GM19025 (cell line): ENCODE measurements at regions not wholly inside any gene's neighbourhood (a gene's known extent, or its start where the extent isn't known, plus 50 kb on each side); places are given as distances from the start of the nearest gene placed in this dataset.

Experiments
- ATAC-seq: cut with Tn5 transposase; IDR thresholded peaks from one replicate; pipeline ENCODE4 v1.9.1; 2021; ENCODE audit warnings: mild to moderate bottlenecking, low read depth, moderate library complexity; ENCODE audit not compliant: unreplicated experiment

DNA sequence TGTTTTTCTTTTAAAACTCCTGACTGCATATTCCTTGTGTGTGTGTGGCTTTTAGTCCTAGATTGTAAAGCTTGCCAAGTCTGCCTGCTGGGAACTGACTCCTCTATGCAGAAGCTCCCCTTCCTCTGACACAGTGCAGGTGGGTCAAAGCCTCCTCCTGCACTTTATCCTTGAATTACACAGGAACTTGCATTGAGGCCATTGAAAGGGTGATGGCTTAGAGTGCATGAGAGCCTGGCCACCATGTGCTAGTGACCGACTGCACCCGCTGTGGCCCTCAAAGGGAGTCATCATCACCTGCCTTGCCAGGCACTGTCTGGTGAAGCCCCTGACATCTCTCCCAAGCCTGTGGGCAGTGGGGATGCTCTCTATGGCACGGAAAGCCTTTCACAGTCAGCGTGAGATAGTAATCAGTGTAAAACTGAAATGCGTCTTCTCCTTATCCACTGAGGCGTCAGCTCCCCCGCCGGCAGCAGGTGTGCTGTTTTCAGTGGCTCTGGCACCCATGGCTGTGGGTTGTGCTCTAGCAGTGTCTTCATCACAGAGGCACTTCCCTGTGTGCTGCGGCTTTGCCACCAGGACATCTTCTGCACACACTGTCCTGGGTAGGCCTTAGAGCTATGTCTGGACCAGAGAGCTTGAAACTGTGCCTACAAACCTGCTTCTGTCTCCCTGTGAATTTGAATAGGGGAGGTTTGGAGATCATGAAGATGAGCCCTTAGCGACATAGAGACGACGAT is 87.9 kb downstream of the THBS2 start:
- ATAC-seq = no peak

DNA sequence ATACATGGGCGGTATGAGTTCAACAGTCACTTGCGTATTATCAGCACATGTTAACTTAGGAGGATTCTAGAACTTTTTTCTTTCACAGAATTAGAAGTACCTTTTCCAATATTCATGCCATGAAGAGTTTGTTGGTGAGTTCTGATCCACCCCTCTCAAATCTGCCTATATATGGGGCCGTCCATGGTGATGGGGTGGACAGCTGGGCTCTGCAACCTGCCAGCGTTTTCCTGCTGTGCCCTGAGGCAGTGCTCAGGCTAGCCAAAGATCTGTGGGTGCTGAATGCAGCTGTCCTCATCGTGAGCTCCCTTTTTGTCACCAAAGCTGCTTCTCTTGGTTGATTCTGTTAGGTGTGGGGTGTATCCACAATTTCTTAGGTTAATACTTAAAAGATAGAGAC is 88.7 kb downstream of the THBS2 start:
- ATAC-seq = no peak

GRCh38 chr6:169164451-169164850 is 89.2 kb downstream of the THBS2 start:
- ATAC-seq = no peak

DNA sequence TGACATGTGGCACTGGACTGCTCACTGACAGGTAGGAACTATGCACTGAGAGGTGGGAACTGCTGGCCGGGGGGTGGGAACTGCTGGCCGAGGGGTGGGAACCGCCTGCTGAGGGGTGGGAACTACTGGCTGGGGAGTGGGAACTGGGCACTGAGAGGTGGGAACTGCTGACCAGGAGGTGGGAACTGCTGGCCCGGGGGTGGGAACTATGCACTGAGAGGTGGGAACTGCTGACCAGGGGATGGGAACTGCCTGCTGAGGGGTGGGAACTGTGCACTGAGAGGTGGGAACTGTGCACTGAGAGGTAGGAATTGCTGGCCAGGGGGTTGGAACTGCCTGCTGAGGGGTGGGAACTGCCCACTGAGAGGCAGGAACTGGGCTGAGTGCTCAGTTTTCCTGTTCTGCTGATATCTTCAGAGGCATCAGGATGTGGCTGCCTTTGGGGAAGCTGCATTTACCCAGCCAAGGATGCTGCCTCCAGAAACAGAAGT is 90.2 kb downstream of the THBS2 start:
- no peak for ATAC-seq

DNA sequence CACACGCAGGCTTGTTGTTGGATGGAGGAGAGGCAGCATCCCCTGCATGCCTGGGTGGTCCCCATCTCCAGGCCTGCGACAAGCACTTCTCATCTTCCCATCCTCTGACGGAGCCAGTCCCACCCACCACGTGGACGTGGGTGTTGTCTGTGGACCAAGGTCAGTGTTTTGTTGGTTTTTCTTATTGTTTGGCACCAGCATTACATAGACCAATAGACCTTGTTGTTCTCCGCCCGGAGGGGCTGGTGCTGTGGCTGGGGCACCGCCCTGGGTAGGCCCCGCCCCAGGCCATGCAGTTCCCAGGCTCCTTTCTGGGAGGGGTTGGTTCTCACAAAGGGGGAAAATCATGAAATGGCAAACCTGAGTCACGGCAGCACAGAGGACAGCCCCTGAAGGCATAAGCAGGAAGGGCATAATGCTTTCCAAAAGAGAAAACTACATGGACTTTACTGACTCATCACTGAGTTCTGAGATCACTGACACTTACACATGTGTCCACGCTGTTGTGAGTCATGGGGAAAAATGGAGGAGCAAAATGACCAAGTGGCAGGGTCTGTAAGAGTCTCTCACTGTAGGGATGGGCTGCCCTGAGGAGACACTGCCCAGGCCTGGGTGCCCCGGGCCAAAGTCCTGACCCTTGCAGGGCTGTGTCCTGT is 90.8 kb downstream of the THBS2 start:
- no peak for ATAC-seq

DNA sequence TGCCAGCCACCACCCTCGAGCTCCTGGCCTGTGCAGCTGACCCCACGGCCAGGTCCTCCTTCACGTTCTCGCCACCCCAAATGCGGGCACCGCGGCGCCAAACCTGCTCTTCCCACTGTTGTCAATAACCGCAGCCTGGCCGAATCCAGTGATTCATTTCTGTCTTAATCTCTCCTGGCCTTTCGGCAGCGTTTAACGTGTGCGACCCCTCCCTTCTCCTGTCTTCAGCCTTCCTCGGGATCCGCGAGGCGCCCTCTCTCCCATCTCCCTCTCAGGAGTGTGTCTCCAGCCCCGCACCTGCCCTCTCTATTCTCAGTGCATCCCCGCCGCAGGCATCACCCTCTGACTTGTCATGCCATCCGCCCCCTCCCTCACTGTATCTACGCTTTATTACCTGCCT is 91.4 kb downstream of the THBS2 start:
- ATAC-seq = no peak

DNA sequence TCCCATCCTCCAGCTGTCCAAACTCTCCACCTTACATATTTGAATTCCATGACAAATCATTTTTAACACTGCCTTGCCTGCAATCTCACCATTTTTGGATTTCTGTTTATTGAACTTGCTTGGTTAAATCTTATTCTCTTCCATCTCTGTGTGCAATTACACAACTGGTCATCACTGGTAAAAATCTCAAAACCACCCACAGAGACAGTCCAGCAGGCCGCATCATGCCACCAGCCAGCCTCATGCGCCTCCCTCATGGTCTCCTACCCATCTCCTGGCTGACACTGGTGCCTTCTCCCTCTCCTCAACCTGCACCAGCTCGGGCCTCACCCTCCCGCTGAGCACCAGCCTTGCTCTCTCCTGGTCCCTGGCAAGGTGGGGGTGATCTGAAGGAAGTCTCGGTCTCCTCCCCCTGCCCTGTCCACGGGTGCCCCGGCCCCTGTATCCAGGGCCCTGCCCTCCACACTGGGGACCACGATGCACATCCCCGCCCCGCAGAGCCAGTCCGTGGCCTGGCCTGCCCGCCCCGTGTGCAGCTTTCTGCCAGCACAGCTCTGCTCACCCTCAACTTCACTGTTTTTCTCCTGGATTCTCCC is 92.0 kb downstream of the THBS2 start:
- no peak for ATAC-seq

- ATAC-seq = no peak
Observed at GRCh38 chr6:169160855-169161560, 92.6 kb downstream of the THBS2 start.

DNA sequence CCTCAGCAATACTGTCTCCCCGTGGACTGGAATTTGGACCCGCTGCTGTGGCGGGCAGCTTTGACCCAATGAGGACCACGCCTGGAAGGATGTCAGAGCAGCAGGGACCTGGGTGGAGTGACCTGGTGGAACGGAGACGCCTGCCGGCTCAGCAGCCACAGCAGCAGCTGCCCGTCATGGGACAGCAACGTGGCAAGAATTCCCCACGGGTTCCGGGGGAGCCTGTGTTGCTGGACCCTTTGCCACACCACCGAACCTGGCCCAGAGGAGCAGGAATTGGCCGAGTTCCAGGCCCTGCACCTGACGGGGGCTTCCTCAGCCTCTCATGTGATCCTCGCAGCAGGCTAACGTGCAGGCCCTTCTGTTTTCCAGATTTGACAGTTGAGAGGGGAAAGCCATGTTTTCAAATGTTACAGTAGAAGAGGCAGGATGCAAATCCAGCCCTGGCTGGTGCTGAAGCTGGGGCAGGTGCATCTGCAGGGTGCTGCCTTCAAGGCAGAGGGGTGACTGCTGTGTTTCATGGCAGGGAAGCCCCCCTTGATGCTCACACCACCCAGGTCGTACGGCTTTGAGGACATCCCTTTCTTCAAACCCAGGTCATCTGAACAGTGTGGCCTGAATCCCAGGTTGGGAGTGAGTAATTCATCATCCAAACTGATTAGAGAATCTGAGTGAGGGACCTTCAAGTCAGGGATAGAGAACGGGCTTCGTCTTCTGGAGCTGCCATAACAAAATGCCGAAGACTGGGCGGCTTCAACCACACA is 93.4 kb downstream of the THBS2 start:
- ATAC-seq = no peak

DNA sequence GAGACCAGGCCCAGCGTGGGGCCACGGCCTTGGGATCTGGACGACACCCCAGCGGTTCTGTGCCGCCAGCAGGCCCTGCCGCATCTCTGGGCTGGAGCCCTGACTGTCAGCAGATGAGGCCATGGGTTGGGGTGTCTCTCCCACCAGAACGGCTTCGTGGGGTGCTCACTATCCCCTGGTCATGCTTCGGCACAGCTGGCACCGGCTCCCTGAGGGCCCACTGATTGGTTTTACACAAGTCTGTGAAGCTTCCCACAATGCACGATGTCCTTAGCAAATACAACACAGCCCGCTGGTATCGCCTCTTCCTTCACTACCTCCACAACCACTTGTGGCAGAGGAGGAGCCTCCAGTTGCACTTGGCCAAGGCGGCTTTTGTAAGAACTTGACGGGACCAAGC is 94.3 kb downstream of the THBS2 start:
- ATAC-seq = no peak

DNA sequence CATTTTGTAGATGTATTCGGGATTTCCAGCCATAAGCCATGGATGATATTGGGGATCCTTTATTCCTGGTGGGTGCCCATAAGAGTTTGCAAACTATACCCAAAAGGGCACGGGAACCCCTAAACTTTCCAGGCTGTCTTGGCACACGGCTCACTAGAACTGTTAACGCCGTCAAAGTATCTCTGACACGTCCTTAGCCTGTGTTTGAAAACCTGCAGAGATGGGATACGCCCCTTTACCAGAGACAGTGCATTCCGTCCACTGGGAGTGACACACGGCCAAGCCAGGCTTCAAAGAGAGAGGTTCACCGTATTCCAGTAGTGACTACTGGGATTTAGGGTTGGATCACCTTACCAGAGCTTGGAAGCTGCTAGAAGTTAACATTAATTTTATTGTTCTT is 95.0 kb downstream of the THBS2 start:
- ATAC-seq = no peak

DNA sequence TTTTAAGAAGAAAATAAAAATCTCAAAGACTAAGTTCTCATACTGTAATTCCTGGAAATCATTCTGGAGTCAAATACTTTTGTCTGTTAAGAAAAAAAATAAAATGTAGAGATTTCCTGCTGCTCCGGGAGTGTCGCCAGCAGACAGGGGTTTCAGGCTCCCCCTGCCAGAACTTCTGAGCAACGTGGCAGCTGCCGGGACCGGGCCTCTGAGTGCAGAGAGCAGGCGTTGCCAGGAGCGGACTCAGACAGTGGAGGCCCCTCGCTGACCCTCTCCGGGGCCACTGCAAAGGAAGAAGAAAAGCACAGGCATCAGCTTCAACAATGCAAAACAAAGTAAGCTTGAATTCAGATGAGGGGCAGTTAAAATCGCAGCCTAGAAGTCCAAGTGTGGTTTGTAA is 95.5 kb downstream of the THBS2 start:
- no peak for ATAC-seq

DNA sequence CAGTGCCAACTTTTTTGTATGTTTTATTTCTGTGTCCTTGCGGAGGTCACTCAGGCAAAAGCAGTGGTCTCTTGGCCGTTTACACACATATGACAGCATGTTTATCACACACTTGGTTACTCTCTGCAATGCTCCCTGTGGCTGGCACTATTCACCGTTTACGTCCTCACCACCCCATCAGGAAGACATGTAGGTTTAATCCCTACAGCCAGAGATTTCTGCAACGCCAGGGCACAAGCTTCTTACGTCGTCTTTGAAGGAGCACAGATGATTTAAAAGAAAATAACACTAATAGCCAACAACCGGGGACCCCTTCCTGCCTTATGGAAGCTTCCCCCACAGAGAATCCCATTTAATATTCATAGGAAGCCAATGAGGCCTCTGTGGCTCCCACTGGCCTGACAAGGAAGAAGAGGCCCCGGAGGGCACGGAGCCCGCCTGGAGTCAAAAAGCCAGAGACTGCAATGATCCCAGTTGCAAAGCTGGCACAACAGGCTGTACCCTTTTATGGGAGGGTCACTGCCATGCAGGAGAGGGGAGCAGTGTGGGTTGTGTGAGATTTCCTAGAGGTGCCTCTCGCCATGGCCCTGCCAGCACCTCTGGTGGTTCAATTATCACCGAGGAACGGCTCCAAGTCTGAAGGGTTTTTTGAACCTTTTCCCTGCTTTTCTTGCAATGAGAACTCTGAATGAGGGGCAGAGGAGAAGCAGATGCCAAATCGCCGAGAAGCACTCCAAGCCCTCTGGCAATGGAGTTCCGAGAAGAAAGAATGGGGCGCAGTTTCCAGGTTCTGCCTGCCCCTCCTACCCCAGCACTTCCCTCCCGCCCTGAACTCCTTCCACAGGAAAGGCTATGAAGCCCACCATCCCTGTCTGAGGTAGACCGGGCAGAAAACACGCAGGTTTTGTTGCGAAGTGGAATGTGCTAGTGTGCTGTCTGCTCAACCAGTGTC is 96.2 kb downstream of the THBS2 start:
- ATAC-seq = no peak

- ATAC-seq = no peak
Observed at GRCh38 chr6:169156793-169157147, 96.9 kb downstream of the THBS2 start.

DNA sequence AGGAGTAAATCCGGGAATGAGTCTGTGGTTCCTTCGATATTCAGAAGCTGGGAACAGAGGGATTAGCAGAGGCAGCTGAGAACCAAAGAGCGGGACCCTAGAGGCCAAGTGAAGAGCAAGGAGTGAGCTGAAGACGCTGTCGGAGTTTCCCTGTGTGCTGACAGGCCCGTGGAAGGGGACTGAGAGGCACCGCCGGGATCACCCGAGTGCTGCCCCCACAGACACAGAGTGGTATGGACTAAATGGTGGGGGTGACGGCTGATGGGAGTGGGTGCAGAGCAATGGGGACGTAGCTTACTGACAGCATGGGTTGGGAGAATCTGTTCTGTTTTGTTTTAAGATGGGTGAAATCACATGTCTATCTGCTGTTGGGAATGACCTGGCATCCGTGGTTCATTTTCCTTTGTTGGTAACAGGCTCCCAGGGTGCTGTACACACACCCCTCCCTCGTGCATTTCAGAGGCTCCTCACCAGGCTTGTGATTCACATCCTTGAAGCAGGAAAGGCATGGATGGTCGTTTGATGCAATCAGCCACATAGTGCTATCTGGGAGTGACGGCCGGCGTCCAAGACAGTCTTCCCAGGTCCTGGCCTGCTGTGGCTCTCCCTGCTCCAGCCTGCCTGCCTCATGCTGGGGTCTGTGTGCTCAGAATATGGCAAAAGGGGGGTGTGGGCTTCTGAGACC is 97.4 kb downstream of the THBS2 start:
- no peak for ATAC-seq

DNA sequence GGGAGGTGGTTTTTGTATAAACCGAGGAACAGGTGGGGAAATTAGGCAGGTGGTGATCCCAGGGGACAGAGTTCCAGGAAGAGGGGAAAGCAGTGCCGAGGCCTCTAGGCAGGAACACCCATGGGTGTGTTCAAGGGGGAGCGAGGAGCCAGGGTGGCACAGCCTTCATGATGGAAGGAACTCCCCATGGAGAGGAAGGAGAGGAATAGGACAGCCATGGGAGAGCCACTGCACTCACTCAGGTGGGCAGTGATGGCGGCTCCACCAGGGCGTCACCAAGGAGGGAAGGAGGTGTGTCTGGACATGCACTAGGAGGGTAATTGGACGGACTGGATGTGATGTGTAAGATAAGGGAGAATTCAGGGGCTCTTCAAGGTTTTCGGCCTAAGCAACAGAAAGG is 98.2 kb downstream of the THBS2 start:
- no peak for ATAC-seq

GRCh38 chr6:169153401-169153800 is 100.2 kb downstream of the THBS2 start:
- no peak for ATAC-seq

- ATAC-seq = no peak
Observed at GRCh38 chr6:169146521-169146920, 107.1 kb downstream of the THBS2 start.

DNA sequence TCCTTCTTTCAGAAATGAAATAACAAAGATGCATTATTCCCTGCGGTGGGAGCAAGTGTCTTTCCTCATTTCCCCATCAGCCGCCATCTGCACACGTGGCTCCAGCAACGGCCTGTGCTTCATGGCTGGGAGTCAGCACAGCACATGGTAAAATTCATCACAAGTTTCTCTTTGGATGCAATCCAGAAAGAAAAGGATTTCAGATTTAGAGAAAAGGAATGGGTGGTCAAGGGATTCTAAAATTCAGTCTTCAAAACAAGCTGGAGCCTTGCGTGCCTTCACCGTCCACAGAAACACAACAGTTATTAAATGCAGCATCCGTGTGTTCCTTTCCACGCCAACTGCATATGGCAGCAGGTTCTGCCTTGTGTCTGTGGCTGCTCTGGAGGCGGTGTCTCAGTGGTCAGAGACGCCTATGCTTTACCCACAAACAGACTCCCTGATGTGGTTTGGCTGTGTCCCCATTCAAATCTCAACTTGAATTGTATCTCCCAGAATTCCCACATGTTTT is 107.6 kb downstream of the THBS2 start:
- ATAC-seq = no peak
